ENCODE measurements at regions not wholly inside any gene's neighbourhood (a gene's known extent, or its start where the extent isn't known, plus 50 kb on each side); places are given as distances from the start of the nearest gene placed in this dataset.

DNA sequence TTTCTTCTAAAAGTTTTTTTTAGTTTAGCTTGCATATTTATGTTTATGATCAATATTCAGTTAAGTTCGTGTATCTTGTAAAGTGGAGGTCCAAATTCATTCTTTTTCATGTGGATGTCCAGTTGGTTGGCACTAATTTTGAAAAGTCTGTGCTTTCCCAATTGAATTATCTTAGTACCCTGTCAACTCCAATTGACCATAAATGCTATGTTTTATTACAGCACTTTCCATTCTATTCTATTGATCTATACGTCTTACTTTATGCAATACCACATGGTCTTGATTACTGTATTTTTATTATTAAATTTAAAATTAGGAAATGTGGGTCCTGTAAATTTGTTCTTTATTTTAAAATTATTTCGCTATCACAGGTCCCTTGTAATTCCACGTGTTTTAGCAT, 837.6 kb upstream of the SLC10A2 start:
- TF ChIP-seq, protein P1, sequence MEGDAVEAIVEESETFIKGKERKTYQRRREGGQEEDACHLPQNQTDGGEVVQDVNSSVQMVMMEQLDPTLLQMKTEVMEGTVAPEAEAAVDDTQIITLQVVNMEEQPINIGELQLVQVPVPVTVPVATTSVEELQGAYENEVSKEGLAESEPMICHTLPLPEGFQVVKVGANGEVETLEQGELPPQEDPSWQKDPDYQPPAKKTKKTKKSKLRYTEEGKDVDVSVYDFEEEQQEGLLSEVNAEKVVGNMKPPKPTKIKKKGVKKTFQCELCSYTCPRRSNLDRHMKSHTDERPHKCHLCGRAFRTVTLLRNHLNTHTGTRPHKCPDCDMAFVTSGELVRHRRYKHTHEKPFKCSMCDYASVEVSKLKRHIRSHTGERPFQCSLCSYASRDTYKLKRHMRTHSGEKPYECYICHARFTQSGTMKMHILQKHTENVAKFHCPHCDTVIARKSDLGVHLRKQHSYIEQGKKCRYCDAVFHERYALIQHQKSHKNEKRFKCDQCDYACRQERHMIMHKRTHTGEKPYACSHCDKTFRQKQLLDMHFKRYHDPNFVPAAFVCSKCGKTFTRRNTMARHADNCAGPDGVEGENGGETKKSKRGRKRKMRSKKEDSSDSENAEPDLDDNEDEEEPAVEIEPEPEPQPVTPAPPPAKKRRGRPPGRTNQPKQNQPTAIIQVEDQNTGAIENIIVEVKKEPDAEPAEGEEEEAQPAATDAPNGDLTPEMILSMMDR (IDR thresholded peaks at IDR 0.05), result no peak
- no peak for TF ChIP-seq POLR2A (IDR thresholded peaks at IDR 0.05)

Measured in breast epithelium (tissue), 3 donors.